Gastroesophageal sphincter (tissue), 4 donors: ENCODE measurements at regions not wholly inside any gene's neighbourhood (a gene's known extent, or its start where the extent isn't known, plus 50 kb on each side); places are given as distances from the start of the nearest gene placed in this dataset.
"Not testable (repeated sequence)": the region's sequence is repeated elsewhere in the genome, so short reads cannot be mapped to it uniquely, and the experiment has no call there.

Experiments used
- ATAC-seq: fragments of 150-250 bp; one replicate; pipeline ENCODE4 v1.9.1; 2016; ENCODE audit warnings: mild to moderate bottlenecking, moderate library complexity
- H3K27ac ChIP-seq, 4 donors: fragments of 200-600 bp; sonication (generic) in 3 of 4; 1 replicate in 3 of 4; 2 replicates in 1 of 4; pipeline ENCODE4 v1.5.1; 2016 to 2019
- H3K27me3 ChIP-seq: fragments of 200-600 bp; sonication (generic); one replicate; pipeline ENCODE4 v1.5.1; 2019
- H3K36me3 ChIP-seq, 2 donors: fragments of 200-600 bp; sonication (generic); one replicate each; pipeline ENCODE4 v1.5.1; 2019; ENCODE audit warnings: control low read depth in 1 of 2
- H3K4me1 ChIP-seq, 3 donors: fragments of 200-600 bp; sonication (generic); 1 replicate in 2 of 3; 2 replicates in 1 of 3; pipeline ENCODE4 v1.5.1; 2016 to 2019; ENCODE audit warnings: control low read depth in 2 of 3
- H3K4me3 ChIP-seq, 2 donors: fragments of 200-600 bp; sonication (generic); one replicate each; pipeline ENCODE4 v1.5.1; 2019; ENCODE audit warnings: mild to moderate bottlenecking in 1 of 2, moderate library complexity in 1 of 2
- H3K9me3 ChIP-seq, 3 donors: fragments of 200-600 bp; sonication (generic); one replicate each; pipeline ENCODE4 v1.5.1; 2017 to 2019; ENCODE audit warnings: control low read depth in 2 of 3
- EP300 ChIP-seq: sonication (generic); formaldehyde crosslinking; IDR thresholded peaks from one replicate; pipeline ENCODE4 v1.6.1; 2017; ENCODE audit warnings: antibody characterized with exemption, mild to moderate bottlenecking
- POLR2A ChIP-seq, 2 donors: fragments of 450-650 bp; IDR thresholded peaks; one replicate each; pipeline ENCODE4 v1.6.1; 2017; ENCODE audit warnings: antibody characterized with exemption in 2 of 2, mild to moderate bottlenecking in 2 of 2, moderate library complexity in 1 of 2
- POLR2AphosphoS5 ChIP-seq: sonication (generic); formaldehyde crosslinking; IDR thresholded peaks from one replicate; pipeline ENCODE4 v1.6.1; 2017; ENCODE audit warnings: antibody characterized with exemption
- WGBS, 2 donors: methylation state at CpG; one replicate each; pipeline ENCODE4 v1.1.5; 2018; ENCODE audit warnings: low coverage in 1 of 2; 5-methylcytosine and 5-hydroxymethylcytosine counted together
- TF ChIP-seq, protein P1 (sequence below), 4 experiments: fragments of 200-600 bp in 2 of 4; fragments of 450-650 bp in 2 of 4; sonication (generic) in 1 of 4; IDR thresholded peaks; one replicate each; pipeline ENCODE4 v1.5.1; 2017 to 2019; ENCODE audit warnings: antibody characterized with exemption in 4 of 4, mild to moderate bottlenecking in 2 of 4, moderate library complexity in 2 of 4

DNA sequence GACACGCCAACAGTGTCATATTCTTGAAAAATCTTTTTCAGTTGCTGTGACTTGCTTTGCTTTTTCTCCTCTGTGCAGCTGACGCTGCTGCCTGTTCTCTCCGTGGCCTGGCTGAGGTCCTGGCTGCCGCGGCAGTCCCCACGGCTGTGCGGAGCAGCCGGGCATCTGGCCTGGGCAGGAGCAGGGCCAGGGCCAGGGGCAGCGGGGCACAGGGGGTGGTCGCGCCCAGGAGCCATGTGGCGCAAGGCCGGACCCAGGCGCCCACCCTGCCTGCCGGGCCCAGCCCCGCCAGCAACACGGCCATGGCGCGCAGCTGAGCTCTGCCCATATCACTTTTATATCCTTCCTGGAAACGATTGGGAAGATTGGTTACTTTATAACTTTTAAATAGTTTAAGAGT, 109.4 kb upstream of the ACBD5 start:
- 83 to 93% methylated on average over 7 to 14 of the region's 20 CpGs for WGBS, 2 donors
- no peaks in the 10 kb centered on the region for H3K4me1 ChIP-seq
- no peak for ATAC-seq
- H3K4me3 ChIP-seq: no peak overlapping the region
- no peaks in the 10 kb centered on the region for H3K9me3 ChIP-seq
- H3K36me3 ChIP-seq: no peaks in the 10 kb centered on the region
- TF ChIP-seq EP300 (no peak), POLR2AphosphoS5 (no peak), POLR2A (IDR thresholded peaks at IDR 0.05) (no peak)
- TF ChIP-seq, protein P1, sequence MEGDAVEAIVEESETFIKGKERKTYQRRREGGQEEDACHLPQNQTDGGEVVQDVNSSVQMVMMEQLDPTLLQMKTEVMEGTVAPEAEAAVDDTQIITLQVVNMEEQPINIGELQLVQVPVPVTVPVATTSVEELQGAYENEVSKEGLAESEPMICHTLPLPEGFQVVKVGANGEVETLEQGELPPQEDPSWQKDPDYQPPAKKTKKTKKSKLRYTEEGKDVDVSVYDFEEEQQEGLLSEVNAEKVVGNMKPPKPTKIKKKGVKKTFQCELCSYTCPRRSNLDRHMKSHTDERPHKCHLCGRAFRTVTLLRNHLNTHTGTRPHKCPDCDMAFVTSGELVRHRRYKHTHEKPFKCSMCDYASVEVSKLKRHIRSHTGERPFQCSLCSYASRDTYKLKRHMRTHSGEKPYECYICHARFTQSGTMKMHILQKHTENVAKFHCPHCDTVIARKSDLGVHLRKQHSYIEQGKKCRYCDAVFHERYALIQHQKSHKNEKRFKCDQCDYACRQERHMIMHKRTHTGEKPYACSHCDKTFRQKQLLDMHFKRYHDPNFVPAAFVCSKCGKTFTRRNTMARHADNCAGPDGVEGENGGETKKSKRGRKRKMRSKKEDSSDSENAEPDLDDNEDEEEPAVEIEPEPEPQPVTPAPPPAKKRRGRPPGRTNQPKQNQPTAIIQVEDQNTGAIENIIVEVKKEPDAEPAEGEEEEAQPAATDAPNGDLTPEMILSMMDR (IDR thresholded peaks at IDR 0.05): no peak
- no peak overlapping the region for H3K27ac ChIP-seq
- peaks cover 10% of the 10 kb centered on the region for H3K27me3 ChIP-seq

DNA sequence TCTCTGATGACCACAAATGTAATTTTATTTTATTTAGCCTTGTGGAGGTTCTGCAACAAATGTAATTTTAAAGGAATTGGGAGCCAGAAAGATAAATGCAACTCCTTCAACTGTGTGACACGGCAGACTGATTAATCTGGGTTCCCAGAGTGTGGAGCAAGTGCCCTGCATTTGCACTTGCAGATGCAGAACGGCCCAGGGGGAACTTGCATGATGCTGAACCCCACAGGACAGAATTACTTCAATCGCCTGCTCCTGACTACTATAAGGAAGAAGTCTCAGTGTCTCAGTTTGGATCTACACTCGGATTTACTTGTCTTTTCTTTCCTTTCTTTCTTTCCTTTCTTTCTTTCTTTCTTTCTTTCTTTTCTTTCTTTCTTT, 107.2 kb upstream of the ACBD5 start:
- H3K4me3 ChIP-seq, ATAC-seq, H3K36me3 ChIP-seq, H3K9me3 ChIP-seq, H3K27ac ChIP-seq, H3K4me1 ChIP-seq: not testable (repeated sequence)
- 14 to 24% methylated on average over 3 of the region's 4 CpGs for WGBS, 2 donors
- peaks cover 10% of the 10 kb centered on the region for H3K27me3 ChIP-seq

DNA sequence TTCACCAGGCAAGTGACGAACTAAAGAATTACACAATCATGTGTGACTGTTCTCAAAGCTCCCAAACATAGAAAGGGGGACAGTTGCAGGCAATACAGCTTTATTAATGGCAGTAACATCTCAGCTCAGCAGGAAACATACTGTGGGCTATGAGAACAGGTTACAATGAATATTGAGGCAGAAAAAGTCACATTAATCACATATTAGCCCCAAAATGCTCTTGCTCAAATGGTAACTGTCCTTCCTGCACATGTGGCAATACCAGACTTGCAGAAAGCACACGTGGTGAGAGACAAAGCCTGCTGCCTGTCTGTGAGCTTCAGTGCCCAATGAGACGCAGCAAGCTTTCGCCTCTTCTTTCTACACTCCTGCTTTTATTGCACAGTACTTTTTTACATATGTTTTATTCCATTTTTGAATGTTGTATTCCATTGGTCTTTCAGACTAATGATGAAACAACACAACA, 104.9 kb upstream of the ACBD5 start:
- no peak overlapping the region for H3K4me3 ChIP-seq
- no peak for TF ChIP-seq EP300
- TF ChIP-seq POLR2A (IDR thresholded peaks at IDR 0.05): no peak
- no peak for TF ChIP-seq POLR2AphosphoS5
- TF ChIP-seq, protein P1 (IDR thresholded peaks at IDR 0.05): no peak
- H3K27me3 ChIP-seq: peaks cover 10% of the 10 kb centered on the region
- H3K9me3 ChIP-seq: no peaks in the 10 kb centered on the region
- H3K27ac ChIP-seq: no peak overlapping the region
- WGBS, 2 donors: 44 to 85% methylated on average over 4 of the region's 4 CpGs
- H3K36me3 ChIP-seq: no peaks in the 10 kb centered on the region
- ATAC-seq: no peak
- H3K4me1 ChIP-seq: no peaks in the 10 kb centered on the region

DNA sequence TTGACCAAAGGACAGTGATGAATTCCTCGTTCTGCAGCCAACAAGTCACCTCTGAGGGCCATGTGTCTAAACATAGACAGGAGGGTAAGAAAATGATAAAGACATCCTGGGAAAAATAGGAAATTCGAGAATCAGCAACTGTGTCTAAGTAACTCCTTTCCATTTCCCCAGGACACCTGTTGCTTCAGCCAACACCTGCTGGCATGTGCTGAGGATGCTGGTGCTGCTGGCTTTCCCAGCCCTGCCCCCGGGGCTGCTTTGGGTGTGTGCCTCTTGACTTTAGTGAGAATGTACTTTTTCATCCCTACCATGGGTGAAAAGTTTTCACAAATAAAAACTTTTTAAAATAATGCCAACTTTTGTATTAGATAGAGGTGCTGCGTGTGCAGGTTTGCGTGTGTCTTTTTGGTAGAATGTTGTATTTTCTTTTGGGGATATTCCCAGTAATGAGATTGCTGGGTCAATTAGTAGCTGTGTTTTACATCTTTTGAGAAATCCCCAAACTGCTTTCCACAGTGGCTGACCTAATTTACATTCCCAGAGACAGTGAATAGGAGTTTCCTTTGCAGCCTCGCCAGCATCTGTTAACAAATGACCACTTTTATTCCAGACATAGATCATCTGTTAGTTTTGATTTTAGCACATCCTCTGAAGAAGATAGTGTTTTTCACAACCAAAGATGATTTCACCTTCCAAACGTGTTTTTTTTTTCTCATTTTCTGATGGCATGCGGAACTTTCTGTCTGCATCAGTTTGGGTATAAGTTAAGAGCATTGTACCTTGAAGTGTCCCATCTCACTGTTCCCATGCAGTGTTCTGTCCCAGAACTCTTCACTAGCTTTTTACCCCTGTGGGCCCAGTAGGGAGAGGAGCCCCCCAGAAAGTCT, 104.2 kb upstream of the ACBD5 start:
- H3K4me1 ChIP-seq: no peaks in the 10 kb centered on the region
- no peaks in the 10 kb centered on the region for H3K9me3 ChIP-seq
- ATAC-seq: no peak
- H3K4me3 ChIP-seq: no peak overlapping the region
- TF ChIP-seq, protein P1 (IDR thresholded peaks at IDR 0.05): no peak
- TF ChIP-seq POLR2AphosphoS5 (no peak), POLR2A (IDR thresholded peaks at IDR 0.05) (no peak), EP300 (no peak)
- 48% methylated on average over 6 to 8 of the region's 8 CpGs for WGBS, 2 donors
- no peaks in the 10 kb centered on the region for H3K36me3 ChIP-seq
- no peak overlapping the region for H3K27ac ChIP-seq
- peaks cover 7% of the 10 kb centered on the region for H3K27me3 ChIP-seq

DNA sequence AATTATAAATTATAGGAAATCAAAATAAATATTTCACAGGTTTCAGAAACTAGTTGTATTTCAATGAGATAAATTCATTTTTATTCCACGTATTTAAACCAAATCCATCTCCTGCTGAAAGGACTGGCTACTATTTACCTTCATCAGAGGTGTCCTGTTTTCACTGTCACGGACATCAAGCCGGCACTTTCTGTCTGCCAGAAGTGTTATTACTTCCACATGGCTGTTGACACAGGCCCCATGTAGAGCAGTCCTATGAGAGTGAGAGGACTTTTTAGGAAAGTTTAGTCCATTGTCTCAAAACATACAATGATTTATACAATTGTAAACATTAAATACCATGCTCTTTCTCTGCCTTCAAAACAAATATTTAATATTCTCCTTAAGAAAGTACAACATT, 100.4 kb upstream of the ACBD5 start:
- Histone ChIP-seq H3K9me3 (no peaks in the 10 kb centered on the region), H3K4me3 (no peak overlapping the region), H3K36me3 (no peaks in the 10 kb centered on the region), H3K27ac (no peak overlapping the region), H3K27me3 (no peaks in the 10 kb centered on the region), H3K4me1 (no peaks in the 10 kb centered on the region)
- no peak for ATAC-seq
- WGBS, 2 donors: 33 to 67% methylated on average over 3 of the region's 3 CpGs
- TF ChIP-seq POLR2AphosphoS5 (no peak), POLR2A (IDR thresholded peaks at IDR 0.05) (no peak), EP300 (no peak)
- TF ChIP-seq, protein P1 (IDR thresholded peaks at IDR 0.05): no peak

DNA sequence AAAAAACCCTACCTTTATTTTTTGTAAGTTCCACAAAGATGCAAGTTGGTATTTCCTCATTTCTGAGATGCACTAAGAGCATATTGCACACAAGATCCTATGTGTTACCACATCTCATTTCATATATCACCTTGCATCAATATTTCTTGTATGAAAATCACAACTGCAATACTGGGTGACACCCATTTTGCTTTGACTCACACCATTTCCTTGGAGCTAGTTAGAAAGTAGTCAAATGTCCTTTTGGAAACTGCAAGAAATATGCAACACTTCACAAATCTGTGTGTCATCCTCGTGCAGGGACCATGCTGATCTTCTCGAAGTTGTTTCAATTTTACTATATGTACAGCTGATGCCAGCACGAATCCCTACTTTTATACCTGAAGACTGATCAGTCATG, 94.6 kb upstream of the ACBD5 start:
- H3K36me3 ChIP-seq, H3K9me3 ChIP-seq, H3K27ac ChIP-seq, H3K4me3 ChIP-seq, ATAC-seq, H3K4me1 ChIP-seq, H3K27me3 ChIP-seq: not testable (repeated sequence)
- 67 to 87% methylated on average over 3 of the region's 3 CpGs for WGBS, 2 donors
